ENCODE measurements at regions not wholly inside any gene's neighbourhood (a gene's known extent, or its start where the extent isn't known, plus 50 kb on each side); places are given as distances from the start of the nearest gene placed in this dataset.
A peak's percentile ranks its signal among the peaks of the same experiment; 100 is the strongest.
"Not testable (repeated sequence)": the region's sequence is repeated elsewhere in the genome, so short reads cannot be mapped to it uniquely, and the experiment has no call there.

DNA sequence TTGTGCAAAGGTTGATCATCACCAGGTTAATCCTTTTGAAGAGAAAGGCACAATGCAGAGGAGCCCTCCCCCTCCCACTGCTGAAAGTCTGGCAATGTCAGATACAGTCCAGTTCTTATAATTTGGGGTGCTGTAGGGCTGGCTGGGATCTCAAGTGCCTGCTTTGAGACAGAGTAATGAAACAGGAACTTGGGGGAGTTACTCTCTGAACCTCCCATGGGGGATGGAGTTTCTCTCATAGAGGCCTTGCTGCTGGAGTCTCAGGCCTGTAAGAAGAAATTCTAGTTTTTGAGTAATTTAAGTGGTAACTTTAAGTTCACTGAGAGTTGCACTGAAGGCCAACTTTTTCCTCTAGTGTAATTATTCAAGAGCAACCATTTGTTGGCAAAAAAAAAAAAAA is 410.5 kb downstream of the KCNRG start:
- no peak for DNase-seq

- DNase-seq, result peak; percentile 7
Measured at GRCh38 chr13:50426927-50427326, 411.7 kb downstream of the KCNRG start.

DNA sequence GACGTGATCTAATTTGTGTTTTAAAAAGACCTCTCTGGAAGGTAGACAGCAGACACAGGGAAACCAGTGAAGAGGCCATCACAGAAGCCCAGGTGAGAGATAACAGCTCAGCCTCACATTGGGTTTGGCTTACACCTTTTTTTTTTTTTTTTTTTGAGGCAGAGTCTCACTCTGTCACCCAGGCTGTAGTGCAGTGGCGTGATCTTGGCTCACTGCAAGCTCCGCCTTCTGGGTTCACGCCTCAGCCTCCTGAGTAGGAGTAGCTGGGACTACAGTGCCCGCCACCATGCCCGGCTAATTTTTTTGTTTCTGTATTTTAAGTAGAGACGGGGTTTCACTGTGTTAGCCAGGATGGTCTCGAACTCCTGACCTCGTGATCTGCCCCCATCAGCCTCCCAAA is 412.3 kb downstream of the KCNRG start:
- not testable (repeated sequence) for DNase-seq

DNA sequence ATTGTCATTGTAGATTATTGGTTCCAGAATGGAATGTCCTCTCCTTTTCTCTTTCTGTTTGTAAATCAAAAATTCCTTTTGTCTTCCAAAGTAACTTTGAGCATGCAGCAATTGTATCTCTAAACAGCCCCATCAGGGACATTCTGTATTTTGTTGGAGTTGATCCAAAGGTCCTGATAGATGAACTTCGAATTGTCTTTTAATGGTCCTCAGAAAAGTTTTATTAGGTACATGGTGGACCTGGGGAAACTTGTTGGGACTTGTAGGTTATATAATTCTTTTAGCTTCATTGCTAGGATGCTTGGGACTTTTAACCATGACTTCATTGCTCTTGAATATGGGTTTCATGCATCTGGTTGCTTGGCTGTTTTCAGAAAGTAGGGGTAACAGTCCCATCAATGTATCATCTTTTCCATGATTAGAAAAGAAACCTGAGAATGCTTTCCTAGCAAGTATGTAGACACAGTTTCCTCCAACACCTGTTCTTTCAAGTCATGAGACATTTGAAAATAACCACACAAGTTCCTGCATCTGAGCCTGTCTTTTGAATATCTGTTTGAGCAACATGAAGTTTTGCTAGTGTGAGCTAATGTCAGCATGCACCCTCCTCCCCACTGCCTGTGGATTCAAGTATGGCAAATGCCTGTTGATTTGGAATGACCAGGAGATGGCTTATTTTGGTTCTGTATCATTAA is 413.1 kb downstream of the KCNRG start:
- no peak for DNase-seq

- no peak for DNase-seq
Measured at GRCh38 chr13:50435011-50435410, 408.5 kb downstream of the DLEU7 start.

- no peak for DNase-seq
Measured at GRCh38 chr13:50437252-50437651, 406.2 kb downstream of the DLEU7 start.

GRCh38 chr13:50438351-50438750 is 405.1 kb downstream of the DLEU7 start:
- no peak for DNase-seq

GRCh38 chr13:50441130-50441529 is 402.4 kb downstream of the DLEU7 start:
- DNase-seq, result no peak

DNA sequence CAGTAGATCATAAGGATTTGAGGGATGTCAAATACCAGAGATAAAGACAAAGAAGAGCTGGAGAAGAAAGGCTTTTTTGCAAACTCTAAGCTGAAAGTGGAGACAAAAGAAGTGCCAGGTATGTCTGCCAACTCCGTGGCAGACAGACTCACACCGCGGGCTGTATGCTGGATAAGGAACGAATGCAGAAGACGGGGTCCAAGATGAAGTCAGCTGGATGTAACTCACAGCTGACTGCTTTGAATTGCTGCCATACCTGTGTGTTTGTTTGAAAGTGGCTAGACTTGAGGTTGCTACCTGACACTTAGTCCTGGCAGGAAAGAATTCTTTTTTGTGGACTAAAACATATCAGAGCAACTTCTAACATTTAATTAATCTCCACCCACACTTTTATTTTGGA is 398.8 kb downstream of the DLEU7 start:
- DNase-seq, result no peak

GRCh38 chr13:50446611-50447010 is 396.9 kb downstream of the DLEU7 start:
- DNase-seq, result no peak

GRCh38 chr13:50448535-50448998 is 394.9 kb downstream of the DLEU7 start:
- peak; percentile 79 for DNase-seq

GRCh38 chr13:50449465-50449864 is 394.0 kb downstream of the DLEU7 start:
- DNase-seq, result no peak

DNA sequence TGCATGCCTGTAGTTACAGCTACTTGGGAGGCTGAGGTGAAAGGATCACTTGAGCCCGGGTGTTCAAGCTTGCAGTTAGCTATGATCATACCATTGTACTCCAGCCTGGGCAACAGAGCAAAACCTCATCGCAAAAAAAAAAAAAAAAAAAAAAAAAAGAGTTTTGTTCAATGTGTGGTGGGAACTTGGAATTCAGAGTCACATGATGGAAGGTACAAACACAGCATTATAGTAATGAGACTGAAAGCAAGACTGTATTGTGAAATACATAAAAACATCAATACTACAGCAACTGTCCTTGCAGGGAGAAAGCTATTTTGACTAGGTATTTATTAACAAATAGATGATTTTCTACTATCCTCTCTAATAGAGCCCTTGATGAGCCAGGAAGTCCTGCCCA is 393.2 kb downstream of the DLEU7 start:
- DNase-seq, result no peak

DNA sequence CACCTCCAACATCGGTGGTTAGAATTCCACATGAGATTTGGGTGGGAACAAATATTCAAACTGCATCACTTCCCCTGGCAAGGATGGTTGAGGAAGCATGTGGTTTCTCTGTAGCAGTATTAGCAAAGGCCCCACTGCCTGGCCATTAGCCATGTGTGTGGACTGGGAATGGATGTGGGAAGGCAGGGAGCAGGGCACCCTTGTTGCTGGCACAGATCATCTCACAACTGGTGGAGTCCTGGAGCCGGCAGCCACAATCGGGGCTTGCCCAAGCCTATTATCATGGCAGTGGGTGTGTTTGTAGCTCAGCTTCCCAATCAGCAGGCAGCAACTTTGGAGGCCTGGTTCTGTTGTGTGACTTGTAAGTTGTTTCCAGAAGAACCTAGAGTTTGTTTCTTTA is 391.9 kb downstream of the DLEU7 start:
- no peak for DNase-seq

- no peak for DNase-seq
Measured at GRCh38 chr13:50452028-50452427, 391.5 kb downstream of the DLEU7 start.

- no peak for DNase-seq
Measured at GRCh38 chr13:50452756-50453155, 390.7 kb downstream of the DLEU7 start.

DNA sequence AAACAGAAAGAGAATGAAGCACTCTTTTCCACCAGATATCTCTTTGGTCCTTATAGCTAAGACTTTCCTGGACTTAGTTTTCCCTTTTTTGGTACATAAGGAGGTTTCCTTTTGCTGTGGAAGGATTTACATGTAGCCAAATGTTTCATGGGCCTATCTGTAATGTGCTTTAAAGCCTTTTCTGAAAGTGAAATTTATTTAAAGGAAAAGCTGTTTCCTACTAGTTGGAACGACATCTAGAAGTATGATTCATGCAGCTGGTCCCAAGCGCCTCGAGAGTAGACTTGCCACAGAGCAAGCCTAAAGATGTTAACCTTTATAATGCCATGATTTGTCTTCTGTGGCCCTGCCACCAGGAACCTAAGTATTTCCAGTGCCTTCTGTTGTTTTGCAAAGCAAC is 390.3 kb downstream of the DLEU7 start:
- DNase-seq, result no peak

GRCh38 chr13:50456111-50456510 is 387.4 kb downstream of the DLEU7 start:
- DNase-seq, result no peak

GRCh38 chr13:50457415-50458393 is 385.8 kb downstream of the DLEU7 start:
- no peak for DNase-seq

GRCh38 chr13:50459046-50459445 is 384.4 kb downstream of the DLEU7 start:
- no peak for DNase-seq

GRCh38 chr13:50459658-50460057 is 383.8 kb downstream of the DLEU7 start:
- no peak for DNase-seq

DNA sequence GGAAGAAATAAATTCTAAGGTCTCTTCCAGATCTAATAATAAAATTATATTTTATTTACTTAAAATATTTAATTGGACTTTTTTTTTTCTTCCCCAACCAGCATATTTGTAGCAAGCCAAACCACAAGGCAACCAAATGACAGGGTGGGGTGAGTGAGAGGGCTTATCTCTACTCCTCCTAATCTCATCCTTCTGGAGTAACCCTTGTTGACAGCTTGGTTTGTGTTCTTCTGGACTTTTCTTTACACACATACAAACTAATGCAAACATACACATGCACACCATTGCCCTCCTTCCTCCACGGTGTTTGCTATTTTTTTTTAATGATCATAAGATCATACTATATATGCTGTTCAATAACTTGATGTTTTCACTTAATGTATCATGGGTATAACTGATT is 383.1 kb downstream of the DLEU7 start:
- DNase-seq, result no peak

DNA sequence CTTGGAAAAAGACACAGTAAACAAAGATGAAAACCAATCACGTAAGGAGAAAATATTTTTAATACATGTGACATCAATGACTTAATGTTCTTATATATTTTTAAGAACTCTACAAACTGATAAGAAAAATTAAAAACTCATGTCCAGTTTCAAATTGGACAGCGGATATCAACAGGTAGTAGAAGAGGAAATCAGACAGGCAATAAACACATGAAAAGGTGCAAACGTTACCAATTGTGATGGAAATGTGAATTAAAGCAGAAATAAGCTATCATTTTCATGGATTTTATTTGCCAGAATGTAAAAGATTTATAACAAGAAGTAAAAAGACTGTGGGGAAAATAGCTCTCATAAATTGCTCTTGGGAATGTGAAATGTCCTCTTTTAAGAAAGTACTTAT is 382.3 kb downstream of the DLEU7 start:
- no peak for DNase-seq

- DNase-seq, result no peak
Measured at GRCh38 chr13:50463719-50464118, 379.8 kb downstream of the DLEU7 start.

Data from NCI-H1105 treated with DMSO at 0.1 percent for 48 hours (cell line).